NCI-H82 (cell line): ENCODE measurements at regions not wholly inside any gene's neighbourhood (a gene's known extent, or its start where the extent isn't known, plus 50 kb on each side); places are given as distances from the start of the nearest gene placed in this dataset.

Experiments
- DNase-seq: peaks from one replicate; lab custom pipeline; 2025; lab: John Stamatoyannopoulos, UW

DNA sequence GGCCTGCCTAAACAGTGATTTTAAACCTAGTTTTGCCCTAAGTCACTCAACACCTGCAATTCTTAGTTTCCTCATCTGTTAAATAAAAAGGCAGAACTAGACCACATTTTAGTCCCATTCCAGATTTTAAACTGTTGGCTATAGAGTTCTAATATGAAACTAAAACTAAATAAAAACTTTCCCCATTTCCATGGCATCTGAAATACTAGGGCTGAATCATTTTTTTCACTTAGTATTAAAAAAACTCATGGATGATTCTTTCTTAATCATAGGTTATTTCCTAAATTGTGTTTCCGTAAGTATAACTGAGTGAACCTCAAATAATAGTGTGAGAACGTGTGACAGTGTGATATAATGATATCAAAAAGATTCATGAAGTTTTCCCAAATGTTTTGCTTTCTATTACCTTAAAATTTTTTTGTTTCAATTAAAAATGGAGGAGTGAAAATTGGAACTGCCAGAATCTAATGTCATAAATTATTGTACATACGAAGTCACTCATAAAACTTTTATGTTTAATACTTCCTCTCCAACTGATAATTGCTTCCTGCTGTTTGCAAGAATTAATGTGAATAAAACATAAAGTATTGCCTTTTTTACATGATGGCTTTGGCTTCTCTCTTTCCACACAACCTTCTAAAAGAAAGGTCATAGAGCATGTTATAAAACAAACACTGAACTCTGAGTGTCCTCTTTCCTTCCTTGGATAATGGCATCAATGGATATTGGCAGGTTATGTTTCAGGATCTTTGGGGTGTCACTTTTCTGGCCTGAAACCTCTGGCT lies 315.1 kb upstream of the MME start:
- DNase-seq: no peak

DNA sequence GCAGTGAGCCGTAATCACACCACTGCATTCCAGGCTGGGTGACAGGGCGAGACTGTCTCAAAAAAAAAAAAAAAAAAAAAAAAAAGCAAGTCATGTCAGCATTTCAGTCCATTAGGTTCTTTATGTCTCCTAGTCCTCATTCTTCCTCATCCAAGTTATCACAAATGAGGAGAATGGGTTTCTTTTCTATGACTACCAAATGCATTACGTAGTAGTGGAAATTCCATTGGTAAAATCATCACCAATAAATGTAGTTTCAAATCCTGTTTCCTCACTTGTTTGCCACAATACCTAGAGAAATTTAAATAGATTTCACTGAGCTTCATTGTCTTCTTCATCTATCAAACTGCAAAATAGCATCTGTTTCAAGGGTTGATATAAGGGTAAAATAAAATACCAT lies 317.6 kb upstream of the MME start:
- DNase-seq: no peak

DNA sequence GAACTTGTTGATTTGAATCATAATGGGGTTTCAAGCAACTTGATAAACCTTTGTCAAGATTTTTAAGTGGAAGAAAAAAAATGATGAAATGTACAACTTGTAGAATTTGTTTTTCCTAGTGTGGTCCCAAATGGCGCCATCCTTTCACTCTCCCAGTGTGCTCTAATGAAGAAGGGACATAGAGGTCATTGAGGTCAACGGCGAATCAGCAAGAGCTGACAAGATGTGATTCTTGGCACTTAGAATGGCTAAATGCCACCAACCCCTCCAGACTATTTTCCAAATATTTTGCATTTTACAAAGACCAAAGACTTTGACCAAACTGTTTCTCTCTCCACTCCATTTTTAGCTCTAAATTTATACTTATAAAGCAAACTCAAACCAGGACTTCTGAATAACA lies 320.2 kb upstream of the MME start:
- DNase-seq: no peak

DNA sequence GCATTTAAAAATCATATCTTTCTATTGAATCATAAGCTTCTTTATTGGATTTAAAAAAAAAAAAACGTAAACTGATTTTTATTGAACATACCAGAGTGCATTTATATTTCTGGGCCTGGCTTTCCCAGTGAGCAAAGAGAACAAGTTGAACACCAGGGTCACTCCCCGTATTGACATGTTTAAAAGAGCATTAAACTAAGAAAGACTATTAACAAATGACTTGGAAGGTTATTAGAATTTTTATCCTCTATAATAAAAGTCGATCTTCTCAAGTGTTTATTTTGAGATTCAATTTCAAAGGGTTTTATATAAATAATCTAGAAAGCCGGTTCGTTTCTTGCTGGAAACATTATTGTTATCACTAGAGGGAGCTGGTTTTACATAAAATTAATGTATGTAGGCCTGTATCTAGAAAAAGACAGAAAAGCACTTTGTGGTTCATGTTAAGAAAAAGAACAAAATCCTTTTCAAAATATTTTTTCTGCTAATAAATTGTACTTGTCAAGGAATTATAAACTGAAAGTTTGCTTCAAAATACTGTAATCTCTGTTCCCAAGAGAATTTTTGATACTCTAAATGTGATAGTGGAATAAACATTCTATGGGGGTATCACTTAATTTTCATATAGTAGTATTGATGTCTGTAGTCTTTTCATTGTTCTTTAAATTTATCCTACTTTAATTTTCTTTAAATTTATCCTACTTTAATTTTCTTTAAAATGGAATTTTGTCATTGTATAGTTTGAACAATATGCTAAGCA lies 321.8 kb upstream of the MME start:
- peak; percentile 46 for DNase-seq

DNA sequence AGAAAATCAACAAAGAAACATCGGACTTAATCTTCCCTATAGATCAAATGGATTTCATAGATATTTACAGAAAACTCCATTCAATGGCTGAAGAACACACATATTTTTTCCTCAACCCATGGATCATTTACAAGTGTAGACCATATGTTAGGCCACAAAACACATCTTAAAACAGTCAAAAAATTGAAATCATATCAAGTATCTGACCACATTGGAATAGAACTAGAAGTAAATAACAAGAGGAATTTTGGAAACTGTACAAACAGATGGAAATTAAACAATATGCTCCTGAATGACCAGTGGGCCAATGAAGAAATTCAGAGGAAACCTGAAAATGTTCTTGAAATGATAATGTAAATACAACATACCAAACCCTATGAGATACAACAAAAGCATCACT lies 323.1 kb upstream of the GPR149 start:
- DNase-seq: no peak

DNA sequence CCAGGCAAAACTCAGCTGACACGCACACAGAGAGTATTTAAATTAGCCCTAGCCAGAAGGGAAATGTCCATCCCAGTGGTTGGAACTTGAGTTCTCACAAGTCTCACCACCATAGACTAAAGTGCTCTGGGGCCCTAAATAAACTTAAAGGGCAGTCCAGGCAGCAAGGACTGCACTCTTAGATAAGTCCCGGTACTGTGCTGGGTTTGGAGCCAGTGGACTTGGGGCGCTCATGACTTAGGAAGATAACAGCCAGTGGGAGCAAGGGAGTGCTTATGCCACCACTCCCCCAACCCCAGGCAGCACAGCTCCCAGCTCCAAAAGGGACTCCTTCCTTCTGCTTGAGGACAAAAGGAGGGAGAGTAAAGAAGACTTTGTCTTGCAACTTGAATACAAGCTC lies 319.5 kb upstream of the GPR149 start:
- no peak for DNase-seq

DNA sequence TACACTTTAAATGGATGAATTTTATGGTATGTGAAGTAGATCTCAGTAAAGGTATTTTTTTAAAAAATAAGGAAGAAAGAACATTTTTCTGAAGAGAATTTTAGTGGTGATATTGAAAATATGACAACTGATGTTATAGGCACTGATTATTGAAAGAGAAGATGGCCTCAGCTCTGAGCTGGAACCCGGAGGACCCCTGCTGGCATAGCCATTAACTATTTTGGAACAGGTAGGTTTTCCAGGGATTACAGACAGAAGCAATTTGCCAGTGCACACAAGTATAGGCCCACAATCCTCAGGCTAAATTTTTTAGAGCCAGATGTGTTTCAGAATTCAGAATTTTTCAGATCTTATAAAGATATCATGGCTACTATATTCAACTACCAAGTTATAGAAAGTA lies 315.9 kb upstream of the GPR149 start:
- peak; percentile 68 for DNase-seq

DNA sequence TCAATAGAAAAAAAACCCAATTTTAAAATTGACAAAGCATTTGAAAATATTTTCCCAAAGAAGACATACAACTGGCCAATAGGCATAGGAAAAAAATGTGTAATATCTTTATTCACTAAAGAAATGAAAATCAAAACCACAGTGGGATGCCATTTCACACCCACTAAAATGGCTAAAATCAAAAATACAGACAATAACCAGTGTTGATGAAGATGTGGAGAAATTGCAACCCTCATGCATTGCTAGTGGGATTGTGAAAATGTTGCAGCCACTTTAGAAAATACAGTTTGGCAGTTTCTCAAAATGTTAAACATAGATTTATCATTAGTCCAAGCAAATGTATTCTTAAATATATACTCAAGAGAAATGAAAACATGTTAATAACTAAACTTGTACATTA lies 315.1 kb upstream of the GPR149 start:
- DNase-seq: no peak

DNA sequence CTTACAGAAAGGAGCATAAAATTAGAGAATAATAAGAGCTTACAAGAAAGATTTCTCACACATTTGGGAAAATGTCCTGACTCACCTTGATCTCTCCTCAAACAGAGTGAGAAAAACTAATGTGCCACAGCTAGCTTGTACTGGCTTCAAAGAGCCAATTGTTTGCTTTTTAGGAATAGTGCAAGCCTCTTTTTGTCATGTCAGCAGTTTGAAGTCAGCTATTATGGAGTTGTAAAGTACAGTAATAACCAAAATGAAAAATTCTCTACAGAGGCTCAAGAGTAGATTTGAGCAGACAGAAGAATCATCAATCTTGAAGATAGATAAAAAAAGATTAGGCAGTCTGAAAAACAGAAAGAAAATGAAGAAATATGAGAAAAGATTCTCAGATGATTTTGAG lies 313.4 kb upstream of the GPR149 start:
- DNase-seq: no peak

DNA sequence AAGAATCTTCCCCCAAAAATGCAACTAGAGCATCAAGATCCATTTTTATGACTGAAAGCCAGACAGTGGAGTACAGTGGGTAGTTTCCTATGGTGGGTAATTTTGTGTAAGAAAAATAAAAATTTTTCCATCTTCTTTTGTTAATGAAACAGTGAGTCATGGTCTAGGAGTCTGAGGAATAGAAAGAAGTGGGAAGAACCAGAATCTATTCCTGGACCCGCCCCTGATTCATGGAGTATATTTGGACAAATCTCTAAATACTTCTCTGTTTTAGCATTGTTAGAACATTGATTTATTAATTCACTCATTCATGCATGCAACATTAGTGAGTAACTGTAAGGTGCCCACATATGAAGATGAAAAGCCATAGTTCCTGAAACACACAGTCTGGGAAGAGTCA lies 304.5 kb upstream of the GPR149 start:
- DNase-seq: no peak

DNA sequence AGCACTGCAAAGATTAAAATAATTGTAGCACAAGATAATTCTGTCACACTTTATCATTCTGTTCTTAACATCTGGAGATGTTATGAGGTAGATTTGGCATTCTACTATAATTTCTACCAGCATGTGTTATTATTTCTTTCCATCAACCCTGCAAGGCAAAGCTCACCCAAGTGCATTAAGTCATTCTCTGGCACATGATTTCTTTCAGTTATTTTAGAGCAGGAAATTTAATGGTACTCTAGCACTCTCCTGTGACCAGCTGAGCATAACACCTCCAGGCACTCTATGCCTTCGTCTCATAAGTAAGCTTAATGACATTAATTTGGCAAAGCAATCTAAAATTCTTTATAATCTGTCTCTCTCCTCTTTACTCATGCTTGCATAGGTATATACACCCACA lies 300.2 kb upstream of the GPR149 start:
- peak; percentile 57 for DNase-seq

DNA sequence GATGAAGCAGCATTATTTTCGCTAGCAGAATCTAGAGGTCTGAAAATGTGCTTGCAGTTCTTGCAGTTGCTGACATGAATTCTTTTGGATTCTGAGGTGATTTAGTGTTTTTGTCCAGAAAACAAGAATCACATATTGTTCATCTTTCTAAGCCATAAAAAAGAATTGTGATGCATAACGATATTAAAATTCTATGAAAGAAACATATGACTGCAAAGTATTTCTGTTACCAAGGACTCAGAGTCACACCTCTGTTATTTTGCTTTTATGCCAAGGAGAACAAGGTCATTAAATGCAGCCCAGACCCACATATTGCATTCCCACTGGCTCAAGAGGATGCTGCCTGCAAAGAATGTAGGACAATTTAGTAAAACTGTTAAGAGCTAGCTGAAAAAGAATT lies 299.8 kb upstream of the GPR149 start:
- no peak for DNase-seq

DNA sequence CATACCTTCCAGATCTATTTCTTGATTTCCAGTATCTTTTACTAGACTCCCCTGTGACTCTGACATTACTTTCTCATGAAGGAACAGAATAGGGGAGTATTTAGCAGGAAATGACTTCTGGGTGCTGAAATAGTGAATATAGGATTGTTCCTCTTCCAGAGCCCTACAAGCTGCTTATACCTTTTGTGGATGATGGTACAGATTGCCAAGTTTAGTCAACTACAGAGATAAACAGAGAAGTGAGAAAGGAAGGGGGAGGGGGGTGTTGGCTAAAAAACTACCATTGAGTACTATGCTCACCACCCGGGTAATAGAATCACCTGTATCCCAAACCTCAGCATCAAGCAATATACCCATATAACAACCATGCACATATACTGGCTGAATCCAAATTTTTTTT lies 298.3 kb upstream of the GPR149 start:
- DNase-seq: no peak

DNA sequence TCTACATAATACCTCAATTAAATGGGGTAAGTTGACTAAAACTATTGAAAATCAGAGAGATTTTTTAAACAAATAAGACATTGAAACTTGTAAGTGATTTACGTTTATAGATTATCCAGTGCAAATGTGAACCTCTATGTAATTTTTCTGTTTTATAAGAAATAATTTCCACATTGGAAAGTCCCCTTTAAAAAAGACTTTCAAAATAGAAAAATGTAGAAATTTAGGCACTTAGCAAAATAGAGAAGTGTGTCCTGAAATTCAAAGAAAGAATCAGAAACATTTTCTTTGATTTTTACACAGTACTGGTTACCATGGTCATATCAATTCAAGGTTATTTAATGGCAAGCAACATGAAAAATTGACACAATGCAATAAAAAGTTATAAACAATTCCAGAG lies 290.9 kb upstream of the GPR149 start:
- DNase-seq: no peak

DNA sequence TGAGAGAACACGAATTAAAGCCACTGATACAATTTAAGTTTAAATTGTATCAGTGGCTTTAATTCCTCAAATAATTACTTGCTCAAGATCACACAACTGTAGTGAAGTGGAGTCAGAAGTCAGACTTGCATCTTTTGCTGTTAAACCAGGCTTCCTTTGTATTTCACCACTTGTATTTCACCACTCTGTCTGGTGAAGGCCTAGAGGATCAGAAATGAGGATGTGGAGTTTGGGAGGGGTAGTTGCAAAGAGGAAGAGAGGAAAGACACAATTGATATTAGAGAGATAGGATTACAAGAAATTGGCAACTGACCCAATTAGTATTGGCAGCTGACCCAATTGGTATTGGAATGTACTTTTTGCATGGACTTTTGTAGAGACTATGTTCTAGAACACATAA lies 288.1 kb upstream of the GPR149 start:
- DNase-seq: no peak

DNA sequence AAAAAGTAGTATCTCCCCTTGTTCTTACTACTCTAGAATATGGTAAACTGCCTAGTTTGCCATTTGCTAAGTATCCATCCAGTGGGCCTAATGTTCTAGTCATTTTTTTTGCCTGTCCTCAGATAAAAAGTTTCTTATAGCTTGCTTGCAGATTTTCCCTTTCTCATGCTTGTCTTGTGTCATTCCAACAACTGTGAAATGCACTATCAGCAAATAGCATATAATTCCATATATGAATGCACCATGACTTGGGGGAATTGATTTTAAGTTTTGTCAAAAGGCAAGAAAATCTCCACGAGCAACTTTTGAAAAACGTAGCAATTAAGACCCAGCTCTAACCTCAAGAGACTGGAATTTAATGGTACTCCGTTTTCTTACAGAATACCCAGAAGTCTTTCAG lies 286.2 kb upstream of the GPR149 start:
- no peak for DNase-seq

DNA sequence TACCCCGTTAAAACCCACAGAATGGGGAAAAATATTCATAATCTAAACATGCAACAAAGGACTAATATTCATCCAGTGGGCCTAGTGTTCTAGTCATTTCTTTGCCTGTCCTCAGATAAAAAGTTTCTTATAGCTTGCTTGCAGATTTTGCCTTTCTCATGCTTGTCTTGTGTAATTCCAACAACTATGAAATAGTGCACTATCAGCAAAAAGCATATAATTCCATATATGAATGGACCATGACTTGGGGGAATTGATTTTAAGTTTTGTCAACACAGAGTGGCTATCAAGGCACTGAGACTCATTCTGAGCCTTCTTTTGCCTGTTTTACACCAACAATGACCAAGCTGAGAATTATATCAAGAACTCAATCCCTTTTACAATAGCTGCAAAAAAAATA lies 278.6 kb upstream of the GPR149 start:
- DNase-seq: no peak

DNA sequence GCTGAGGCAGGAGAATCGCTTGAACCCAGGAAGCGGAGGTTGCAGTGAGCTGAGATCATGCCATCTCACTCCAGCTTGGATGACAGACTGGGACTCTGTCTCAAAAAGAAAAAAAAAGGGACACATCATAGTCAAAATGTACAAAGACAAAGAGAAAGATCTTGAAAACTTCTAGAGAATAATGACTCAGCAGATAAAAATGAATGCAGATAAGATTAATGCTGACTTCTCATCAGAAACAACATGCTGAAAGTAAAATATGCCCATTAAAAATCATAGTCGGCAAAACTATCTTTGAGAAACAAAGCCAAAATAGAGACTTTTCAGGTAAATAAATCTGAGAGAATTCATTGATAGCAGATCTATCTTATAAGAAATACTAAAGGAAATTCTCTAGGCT lies 271.1 kb upstream of the GPR149 start:
- no peak for DNase-seq

DNA sequence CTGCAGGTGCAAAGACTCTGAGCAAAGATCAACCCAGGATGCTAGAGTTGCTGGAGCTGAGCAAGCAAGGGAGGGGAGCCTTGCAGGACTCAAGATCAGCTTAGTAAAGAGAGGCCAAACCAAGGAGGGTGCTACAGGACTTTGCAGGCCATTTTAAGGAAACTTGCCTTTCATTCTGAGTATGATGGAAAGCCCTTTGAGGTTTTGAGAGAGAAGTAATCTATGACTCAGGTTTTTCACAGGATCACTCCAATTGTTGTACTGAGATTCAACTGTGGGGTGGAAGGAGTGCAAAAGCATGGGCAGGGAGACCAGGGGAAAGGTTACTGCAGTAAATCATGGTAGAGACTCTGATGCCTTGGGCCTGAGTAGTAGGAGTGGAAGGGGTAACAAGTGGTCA lies 260.4 kb upstream of the GPR149 start:
- no peak for DNase-seq

DNA sequence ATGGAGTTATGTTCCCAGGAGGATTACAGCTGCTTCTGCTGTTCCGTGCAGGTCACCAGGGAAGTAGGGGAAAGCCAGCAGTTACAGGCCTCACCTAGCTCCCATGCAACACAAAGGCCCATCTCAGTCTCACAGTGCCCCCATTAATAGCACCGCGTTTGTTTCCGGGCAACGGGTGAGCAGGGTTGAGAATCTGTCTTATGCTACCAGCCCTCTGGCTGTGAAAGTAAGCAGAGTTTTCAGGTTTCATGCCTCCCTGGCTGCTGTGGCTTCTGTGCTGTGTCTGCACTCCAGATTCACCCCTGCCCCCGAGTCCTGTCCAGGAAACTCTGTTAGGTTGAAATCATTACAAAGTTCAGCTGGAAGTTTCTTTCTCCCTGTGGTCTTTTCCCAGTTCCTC lies 254.4 kb upstream of the GPR149 start:
- DNase-seq: no peak

DNA sequence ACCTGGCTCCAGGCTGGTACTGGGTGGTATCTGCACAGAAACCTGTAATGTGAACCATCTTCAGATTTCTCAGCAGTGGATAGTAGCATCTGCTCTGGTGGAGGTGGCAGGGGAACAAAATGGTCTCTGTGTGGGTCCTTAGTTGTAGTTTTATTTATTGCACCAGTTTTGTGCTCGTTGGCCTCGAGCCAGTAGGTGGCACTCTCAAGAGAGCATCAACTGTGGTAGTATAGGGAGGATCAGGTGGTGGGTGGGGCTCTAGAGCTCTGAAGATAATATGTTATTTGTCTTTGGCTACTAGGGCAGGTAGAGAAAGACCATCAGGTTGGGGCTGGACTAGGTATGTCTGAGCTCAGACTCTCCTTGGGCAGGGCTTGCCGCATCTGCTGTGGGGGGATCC lies 254.0 kb upstream of the GPR149 start:
- peak; percentile 34 for DNase-seq

DNA sequence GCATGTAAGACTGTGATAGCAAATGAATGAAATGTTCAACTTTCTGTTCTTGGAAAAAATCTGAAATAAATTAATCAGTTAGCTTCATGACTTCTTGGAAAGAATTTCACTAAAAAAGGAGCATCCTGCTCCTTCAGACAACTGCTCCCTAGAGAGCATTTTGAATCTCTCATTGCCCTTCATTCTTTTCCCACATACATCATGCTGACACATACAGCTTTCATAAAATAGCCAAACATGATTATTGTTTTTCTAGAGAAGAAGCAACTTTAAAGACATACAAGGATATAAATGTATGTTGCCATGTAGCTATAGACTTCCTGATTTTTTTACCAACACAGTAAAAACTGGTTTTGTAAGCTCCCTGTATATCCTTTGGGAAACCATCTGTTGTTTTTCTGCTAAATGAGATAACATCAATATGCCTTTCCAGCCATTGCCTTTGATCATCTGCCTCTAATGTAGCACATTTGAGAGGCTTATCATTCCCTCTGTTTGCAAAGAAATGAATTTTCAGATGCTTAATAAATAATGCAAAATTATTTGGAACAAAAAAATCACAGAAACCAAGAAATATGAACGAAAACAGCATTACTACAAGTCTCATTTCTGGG lies 248.2 kb upstream of the GPR149 start:
- peak; percentile 82 for DNase-seq

DNA sequence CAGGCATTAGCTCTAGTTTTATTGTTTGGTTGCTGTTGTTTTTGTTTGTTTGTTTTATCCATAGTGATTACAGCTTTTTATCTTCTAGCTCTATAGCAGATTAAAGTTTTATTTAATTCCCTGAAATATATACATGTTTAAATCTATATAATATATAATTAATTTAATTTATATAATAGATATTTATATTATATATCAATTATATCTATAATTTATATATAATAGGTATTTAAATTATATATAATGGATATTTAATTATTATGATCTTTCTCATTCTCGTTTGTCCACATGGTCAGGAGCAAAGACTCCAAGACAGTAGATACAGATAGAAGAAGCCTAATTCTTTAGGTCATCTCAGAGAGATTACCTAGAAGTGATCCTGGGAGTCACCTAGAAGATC lies 238.8 kb upstream of the GPR149 start:
- no peak for DNase-seq
